ENCODE measurements at regions not wholly inside any gene's neighbourhood (a gene's known extent, or its start where the extent isn't known, plus 50 kb on each side); places are given as distances from the start of the nearest gene placed in this dataset.

GRCh38 chr12:75781532-75782046 is 250.0 kb downstream of the PHLDA1 start:
- TF ChIP-seq CTCF (IDR thresholded peaks at IDR 0.05; ENCODE audit: low read depth, low read length) (no peak), EZH2phosphoT487 (IDR thresholded peaks at IDR 0.05; ENCODE audit: low read depth) (no peak)
